ENCODE measurements at regions not wholly inside any gene's neighbourhood (a gene's known extent, or its start where the extent isn't known, plus 50 kb on each side); places are given as distances from the start of the nearest gene placed in this dataset.

- Histone ChIP-seq H3K36me3 (ENCODE audit: control insufficient read depth in 2 of 3, insufficient read depth in 3 of 3, low read length in 3 of 3) (no peaks in the 10 kb centered on the region), H3K4me3 (ENCODE audit: low read length in 3 of 3) (no peak overlapping the region), H3K9me3 (ENCODE audit: control insufficient read depth in 2 of 3, insufficient read depth in 1 of 3, low read length in 3 of 3) (no peaks in the 10 kb centered on the region), H3K27me3 (ENCODE audit: control insufficient read depth, insufficient read depth, low read length) (no peaks in the 10 kb centered on the region), H3K4me1 (ENCODE audit: control insufficient read depth in 2 of 3, insufficient read depth in 2 of 3, low read depth in 1 of 3, low read length in 3 of 3) (no peaks in the 10 kb centered on the region), H3K9ac (ENCODE audit: low read length in 3 of 3) (no peak overlapping the region), H3K27ac (ENCODE audit: low read depth in 2 of 2, low read length in 2 of 2) (no peak overlapping the region)
- DNase-seq (no peak), FAIRE-seq (no peak)
- intact Hi-C loops (cut with DNase I) = no loop called here
- TF ChIP-seq CTCF (IDR thresholded peaks at IDR 0.05; ENCODE audit: borderline replicate concordance, extremely low read depth, insufficient read depth) = no peak
These were observed 382.1 kb downstream of the BRINP1 start for GRCh38 chr9:118987167-118987566.

- no peak overlapping the region for H3K27ac ChIP-seq (ENCODE audit: low read depth in 2 of 2, low read length in 2 of 2)
- peaks cover 0 to 13% (median 3%) of the 10 kb centered on the region in 3 donors for H3K4me1 ChIP-seq (ENCODE audit: control insufficient read depth in 2 of 3, insufficient read depth in 2 of 3, low read depth in 1 of 3, low read length in 3 of 3)
- DNase-seq (no peak), FAIRE-seq (no peak)
- intact Hi-C loops (cut with DNase I) = no loop called here
- H3K36me3 ChIP-seq (ENCODE audit: control insufficient read depth in 2 of 3, insufficient read depth in 3 of 3, low read length in 3 of 3) = no peaks in the 10 kb centered on the region
- H3K4me3 ChIP-seq (ENCODE audit: low read length in 3 of 3) = no peak overlapping the region
- no peaks in the 10 kb centered on the region for H3K9me3 ChIP-seq (ENCODE audit: control insufficient read depth in 2 of 3, insufficient read depth in 1 of 3, low read length in 3 of 3)
- no peak overlapping the region for H3K9ac ChIP-seq (ENCODE audit: low read length in 3 of 3)
- no peak for TF ChIP-seq CTCF (IDR thresholded peaks at IDR 0.05; ENCODE audit: borderline replicate concordance, extremely low read depth, insufficient read depth)
- no peaks in the 10 kb centered on the region for H3K27me3 ChIP-seq (ENCODE audit: control insufficient read depth, insufficient read depth, low read length)
These were observed 378.3 kb downstream of the BRINP1 start for GRCh38 chr9:118990949-118991348.

- H3K9ac ChIP-seq (ENCODE audit: low read length in 3 of 3) = no peak overlapping the region
- no peak overlapping the region for H3K4me3 ChIP-seq (ENCODE audit: low read length in 3 of 3)
- no peaks in the 10 kb centered on the region for H3K27me3 ChIP-seq (ENCODE audit: control insufficient read depth, insufficient read depth, low read length)
- H3K9me3 ChIP-seq (ENCODE audit: control insufficient read depth in 2 of 3, insufficient read depth in 1 of 3, low read length in 3 of 3) = no peaks in the 10 kb centered on the region
- intact Hi-C loops (cut with DNase I) = no loop called here
- H3K36me3 ChIP-seq (ENCODE audit: control insufficient read depth in 2 of 3, insufficient read depth in 3 of 3, low read length in 3 of 3) = no peaks in the 10 kb centered on the region
- peaks cover 0 to 13% (median 3%) of the 10 kb centered on the region in 3 donors for H3K4me1 ChIP-seq (ENCODE audit: control insufficient read depth in 2 of 3, insufficient read depth in 2 of 3, low read depth in 1 of 3, low read length in 3 of 3)
- H3K27ac ChIP-seq (ENCODE audit: low read depth in 2 of 2, low read length in 2 of 2) = no peak overlapping the region
- no peak for TF ChIP-seq CTCF (IDR thresholded peaks at IDR 0.05; ENCODE audit: borderline replicate concordance, extremely low read depth, insufficient read depth)
- DNase-seq (no peak), FAIRE-seq (no peak)
These were observed 377.6 kb downstream of the BRINP1 start for GRCh38 chr9:118991366-118992285.
